Erythroblast (primary cell): ENCODE measurements at regions not wholly inside any gene's neighbourhood (a gene's known extent, or its start where the extent isn't known, plus 50 kb on each side); places are given as distances from the start of the nearest gene placed in this dataset.
"Not testable (repeated sequence)": the region's sequence is repeated elsewhere in the genome, so short reads cannot be mapped to it uniquely, and the experiment has no call there.

ENCODE experiments used
- DNase-seq, 2 experiments: peaks; one replicate each; lab custom pipeline; 2025; lab: John Stamatoyannopoulos, UW
- GATA1 ChIP-seq: IDR thresholded peaks from 2 replicates; pipeline ENCODE4 v1.6.1; 2011; ENCODE audit warnings: low read depth, mild to moderate bottlenecking, control low read depth, low read length, moderate library complexity
- POLR2A ChIP-seq: IDR thresholded peaks from 2 replicates; pipeline ENCODE4 v1.6.1; 2011; ENCODE audit warnings: mild to moderate bottlenecking, low read length

DNA sequence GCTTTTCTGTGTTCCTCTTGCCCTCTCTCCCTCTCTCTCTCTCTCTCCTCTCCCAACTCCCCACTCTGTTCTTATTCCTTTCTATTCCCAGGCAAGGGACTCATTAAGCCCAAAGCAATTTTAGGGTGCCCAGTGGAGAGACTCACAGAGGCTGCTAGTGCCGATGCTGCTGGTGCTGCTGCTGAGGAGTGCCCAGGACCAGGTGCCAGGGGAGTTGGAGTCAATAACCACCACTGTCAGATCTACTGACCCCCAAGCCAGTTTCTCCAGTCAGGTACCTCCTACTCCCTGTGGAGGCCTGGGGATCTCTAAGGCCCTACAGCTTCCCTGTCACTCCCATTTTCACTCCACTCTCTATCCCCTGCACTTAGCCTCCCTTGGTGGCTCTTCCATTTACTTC is 54.2 kb upstream of the LAS1L start:
- TF ChIP-seq GATA1 (no peak), POLR2A (no peak)
- no peak for DNase-seq

DNA sequence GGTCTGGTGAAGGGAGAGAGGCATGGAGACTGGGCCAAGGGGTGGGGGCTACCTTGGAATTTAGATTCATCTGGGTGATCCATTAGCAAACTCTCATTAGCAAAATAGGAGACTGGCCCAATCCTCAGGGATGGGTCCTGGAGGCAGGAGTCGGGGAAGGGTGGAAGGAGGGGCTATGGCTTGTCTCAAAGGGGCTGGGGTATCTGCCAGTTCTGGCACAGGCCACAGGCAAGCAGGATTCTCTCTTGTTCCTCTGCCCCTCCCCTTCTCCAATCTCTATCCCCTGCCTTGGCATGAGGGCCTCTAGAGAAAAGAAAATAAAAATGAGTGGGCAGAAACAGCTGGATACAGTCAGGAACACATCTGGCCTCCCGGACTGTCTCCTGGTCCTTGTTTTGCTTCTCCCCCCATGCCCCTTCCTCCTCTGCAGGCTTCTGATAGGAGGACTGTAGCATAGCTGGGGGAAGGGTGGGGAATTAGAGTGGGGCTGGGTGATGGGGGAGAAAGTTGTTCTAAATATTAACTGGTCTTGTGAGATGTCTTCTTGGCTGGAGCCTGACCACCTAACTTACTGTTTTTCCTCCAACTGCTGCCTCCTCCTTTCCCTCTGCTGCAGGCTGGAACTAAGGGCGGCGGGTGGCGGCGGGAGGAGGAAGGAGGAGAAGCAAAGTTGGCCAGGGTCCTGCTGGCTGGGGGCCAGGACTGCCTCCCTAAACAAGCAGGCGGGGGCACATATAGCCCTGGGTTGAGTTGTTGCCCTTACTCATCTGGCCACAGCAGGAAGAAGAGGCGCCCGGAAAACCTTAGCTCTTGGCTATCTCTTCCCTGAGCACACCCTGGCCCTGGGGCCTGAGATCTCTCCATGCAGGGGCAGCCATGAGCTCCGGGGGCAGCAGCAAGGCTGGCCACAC is 53.3 kb upstream of the LAS1L start:
- peak; percentile 62 for TF ChIP-seq POLR2A
- TF ChIP-seq GATA1, result no peak
- peak; percentile 66 to 72 for DNase-seq

DNA sequence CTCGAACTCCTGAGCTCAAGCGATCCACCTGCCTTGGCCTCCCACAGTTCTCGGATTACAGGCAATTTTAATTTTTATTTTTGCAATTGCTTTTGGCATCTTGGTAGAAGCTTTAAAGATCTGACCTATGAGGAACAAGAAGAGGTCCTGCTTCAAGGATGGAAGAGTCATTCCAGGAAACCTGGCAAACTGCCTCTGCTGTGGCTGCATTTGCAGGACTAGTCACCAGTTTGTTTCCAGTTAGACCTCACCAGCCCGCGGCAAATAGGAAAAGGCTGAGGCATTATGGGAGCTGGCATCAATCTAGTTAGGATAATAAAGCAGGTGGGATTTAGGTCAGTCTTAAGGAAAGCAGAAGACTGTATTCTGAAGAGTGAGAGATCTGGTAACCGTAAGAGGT is 51.9 kb upstream of the LAS1L start:
- TF ChIP-seq GATA1 (no peak), POLR2A (no peak)
- no peak for DNase-seq

DNA sequence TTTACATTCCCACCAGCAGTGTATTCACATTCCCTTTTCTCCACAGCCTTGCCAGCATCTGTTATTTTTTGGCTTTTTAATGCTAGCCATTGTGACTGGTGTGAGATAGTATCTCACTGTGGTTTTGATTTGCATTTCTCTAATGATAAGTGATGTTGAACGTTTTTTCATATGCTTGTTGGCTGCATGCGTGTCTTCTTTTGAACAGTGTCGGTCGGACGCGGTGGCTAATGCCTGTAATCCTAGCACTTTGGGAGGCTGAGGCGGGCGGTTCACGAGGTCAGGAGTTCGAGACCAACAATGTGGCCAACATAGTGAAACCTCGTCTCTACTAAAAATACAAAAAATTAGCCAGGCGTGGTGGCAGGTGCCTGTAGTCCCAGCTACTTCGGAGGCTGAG is 50.6 kb upstream of the LAS1L start:
- not testable (repeated sequence) for DNase-seq
